ENCODE measurements at regions not wholly inside any gene's neighbourhood (a gene's known extent, or its start where the extent isn't known, plus 50 kb on each side); places are given as distances from the start of the nearest gene placed in this dataset.
"Not testable (repeated sequence)": the region's sequence is repeated elsewhere in the genome, so short reads cannot be mapped to it uniquely, and the experiment has no call there.

DNA sequence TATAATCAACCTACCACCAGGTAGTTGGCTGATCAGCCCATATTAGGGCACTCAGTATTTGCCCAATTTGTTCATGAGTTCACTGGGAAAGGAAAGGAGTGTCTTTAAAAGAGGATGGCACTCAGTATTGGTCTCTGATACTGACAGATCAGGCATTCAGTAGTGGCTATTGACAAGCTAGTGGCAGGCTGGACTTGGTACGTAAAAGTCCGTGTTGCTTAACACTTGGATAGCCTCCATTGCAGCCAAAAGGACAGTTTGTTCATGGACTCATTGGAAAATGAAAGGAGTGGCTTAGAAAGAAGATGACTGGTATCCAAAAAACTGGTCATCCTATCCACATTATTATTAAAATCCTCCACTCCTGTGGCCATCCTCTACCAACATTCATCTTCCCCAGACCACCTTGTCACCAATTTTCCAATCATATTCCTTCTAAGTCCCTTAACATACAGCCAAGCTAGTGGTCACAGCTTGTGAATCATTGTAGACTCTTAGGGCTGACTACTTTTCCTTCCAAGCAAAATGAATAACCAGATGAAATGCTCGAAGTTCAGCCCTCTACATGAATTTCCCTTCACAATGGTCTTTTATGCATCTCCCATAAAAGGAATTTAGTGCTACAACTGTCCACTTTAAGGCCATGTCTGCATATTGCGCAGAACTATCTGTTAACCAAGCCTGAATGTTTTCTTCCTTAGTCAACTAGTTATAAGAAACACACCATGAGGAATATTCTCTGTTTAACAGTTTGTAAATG is 78.6 kb upstream of the MAGI2 start:
- DNase-seq: no peak

DNA sequence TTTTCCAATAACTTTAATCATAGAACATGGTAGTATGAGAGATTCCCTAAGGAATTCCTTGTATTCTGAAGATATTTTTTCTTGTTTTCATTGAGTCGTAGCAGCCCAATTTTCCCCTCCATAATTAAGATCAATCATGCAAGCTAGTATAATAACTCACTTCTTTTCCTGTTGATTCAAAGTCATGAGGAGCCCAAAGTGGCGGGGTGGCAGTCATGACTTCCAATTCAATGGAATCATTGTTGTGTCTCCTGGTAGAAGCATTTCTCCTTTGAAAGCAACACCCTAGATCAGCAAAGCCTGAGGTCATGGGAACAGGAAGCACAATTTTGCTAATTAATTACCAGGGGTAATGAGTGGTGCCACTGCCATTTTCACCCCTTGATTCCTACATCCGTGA is 77.6 kb upstream of the MAGI2 start:
- no peak for DNase-seq

DNA sequence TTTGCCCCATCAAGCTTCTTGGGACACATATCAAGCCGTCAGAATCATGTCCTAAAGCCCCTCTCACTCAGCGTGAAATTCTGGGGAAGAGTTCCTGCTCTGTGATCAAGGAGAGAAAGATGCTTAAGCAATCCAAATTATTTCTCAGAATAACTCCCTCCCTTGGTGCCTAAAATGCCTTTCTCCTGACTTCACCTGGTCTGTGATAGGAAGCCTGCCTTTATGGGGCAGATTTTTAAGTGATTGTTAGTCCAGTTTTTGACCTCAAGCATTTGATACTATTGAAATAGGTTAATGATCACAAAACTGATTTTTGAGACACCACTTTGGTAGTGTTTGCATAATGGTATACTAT is 76.4 kb upstream of the MAGI2 start:
- DNase-seq: no peak

DNA sequence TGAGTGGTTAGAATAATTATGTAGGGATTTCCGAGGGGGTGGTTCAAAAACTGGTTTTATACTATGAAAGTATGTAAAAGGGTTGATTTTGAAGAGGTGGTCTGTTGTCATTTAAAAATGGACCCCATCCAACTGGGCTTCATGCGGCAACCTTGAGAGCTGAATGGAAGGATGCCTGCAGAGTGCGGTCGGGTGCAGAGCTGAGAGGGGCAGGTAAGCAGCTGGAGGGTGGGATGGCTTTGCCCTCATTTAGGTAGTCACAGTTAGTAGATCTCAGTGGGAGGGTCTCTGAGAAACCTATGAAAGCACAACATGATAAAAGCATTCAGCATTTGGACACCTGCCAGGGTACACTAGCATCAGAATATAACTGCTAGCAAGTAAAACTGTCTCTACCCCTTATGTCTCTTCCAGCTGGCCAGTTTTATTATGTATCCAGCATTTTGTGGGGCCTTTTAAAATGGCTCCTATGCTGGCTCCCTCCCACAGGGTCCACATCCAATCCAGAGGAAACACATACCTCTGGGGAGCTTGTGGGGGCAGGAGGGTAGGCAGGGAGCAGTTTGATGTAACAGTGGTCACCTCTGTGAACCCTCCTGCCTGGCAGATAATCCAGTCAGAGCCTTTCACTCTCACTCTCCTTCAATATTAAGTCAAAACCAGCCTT is 75.9 kb upstream of the MAGI2 start:
- DNase-seq: peak; percentile 34

DNA sequence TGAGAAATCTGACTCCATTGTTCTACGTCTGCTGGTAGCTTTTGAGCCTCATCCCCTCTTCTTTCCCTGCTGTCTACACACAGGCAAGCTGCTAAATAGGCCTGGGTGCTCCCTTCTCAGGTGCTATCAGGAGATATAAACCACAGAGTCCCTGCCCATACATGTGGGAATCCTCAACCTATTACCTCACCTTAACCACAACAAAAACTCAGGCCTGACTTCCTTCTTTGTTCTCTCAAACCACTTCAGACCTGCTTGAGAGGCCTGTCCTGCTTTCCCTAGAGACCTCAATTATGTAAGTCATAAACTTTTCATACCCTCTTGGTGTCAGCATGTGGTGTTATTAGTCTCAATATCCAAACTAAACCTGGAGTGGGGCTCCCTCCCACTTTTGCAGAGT is 75.0 kb upstream of the MAGI2 start:
- DNase-seq: no peak

DNA sequence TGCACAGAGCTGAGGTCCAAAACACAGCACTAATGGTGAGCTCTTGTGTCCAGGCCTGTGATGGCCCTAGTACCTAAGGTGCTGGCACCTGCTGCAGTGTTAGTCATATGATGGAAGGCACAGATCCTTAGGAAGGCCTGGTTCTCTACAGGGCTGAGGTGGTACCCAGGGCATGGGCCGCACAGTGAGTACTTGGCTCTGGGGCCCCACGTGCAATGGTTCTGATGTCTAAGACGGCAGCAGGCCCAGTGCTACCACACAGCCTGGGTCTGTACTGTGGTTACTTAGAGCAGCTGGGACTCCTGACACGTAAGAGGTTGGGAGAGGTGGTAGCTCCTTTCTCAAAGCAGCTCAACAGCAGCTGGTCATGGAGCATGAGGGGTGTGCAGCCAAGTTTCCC is 70.6 kb upstream of the MAGI2 start:
- DNase-seq: no peak

DNA sequence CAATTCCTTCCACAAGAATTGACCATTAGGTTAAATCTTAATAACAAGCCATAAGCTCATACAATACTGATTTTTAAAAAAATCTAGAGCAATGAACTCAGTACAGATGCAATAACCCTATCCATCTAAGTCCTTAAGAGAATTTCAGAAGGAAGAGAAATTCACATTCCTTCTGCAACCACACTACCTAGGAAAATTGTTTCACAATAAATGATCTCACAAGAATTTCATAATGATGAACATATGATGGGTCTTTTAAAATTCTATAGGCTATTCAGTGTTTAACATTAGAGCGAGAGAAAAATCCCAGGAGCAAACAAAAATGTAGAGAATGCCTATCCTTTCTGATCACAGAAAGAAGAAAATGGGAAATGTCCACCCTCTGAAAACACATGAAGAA is 70.0 kb upstream of the MAGI2 start:
- DNase-seq: no peak

DNA sequence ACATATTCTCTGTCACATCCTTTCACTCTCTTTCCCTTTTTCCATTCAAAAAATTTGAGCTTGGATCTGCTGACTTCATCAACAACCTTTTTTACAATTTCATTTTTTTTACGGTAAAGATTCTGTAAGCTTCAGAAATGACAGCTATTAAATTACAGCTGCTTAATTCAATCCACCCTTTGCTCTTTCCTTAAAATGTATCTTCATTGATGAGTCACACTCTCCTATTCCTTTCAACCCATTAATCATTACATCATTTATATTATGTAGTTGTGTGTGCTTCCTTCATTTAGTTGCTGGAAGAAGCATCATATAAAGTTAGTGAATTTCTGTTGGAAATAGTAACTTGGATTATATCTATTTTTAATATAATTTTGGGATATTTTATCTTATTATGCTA is 67.1 kb upstream of the MAGI2 start:
- DNase-seq: no peak

DNA sequence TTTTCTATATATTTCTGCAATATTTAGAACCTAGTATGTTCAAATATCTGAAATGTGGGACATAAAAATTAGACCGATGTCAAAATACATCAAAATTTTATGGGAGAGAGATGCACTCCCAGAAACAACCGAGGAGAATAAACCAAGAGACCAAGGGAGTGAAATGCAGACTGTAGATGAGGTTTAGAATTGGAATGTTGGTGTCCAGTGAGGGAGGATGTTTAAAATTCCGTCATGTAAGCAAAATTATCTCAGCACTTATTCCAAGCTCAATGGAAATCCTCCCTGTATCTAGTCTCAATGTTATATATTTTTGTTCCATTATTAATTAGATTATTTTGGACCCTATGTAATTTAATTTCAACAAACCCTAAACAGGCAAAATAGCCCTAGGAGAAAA is 61.9 kb upstream of the MAGI2 start:
- no peak for DNase-seq

DNA sequence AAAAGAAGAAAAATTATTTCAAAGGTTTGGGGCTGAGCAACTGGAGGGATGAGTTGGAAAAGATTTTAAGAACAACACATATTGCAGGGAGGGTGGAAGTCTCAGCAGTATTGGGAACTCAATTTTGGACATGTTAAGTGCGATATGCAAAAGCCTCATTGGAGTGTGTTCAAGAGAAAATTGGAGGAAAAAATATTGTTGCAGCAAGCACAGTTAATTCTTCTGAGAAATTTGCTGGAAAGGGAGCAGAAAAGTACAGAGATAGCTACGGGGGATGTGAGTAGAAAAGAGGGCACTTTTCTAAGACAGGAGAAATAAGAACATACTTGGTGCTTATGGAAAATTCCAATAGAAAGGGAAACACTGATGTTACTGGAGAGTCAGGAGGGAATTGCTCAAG is 59.8 kb upstream of the MAGI2 start:
- DNase-seq: no peak

DNA sequence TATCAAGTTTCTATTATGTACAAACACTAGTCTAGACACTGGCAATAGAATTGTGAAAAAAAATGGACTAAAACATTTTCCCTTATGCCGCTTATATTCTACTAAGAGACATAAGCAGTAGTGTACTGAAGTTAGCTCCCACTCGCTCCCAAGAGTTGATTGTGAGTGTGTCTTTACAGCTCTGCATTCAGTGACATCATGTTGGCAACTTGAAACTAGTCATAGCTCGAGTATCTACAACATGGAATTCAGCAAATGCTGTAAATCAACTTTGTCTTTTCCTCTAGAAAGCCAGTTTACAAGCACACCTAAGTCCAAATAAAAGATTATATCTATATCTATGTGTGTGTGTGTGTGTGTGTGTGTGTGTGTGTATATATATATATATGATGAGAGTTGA is 58.8 kb upstream of the MAGI2 start:
- no peak for DNase-seq

DNA sequence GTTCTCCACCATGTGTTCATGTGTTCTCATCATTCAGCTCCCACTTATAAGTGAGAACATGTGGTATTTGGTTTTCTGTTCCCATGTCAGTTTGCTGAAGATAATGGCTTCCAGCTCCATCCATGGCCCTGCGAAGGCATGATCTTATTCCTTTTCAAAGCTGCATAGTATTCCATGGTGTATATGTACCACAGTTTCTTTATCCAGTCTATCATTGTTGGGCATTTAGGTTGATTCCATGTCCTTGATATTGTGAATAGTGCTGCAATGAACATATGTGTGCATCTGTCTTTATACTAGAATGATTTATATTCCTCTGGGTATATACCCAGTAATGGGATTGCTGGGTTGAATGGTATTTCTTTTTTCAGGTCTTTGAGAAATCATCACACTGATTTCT is 57.6 kb upstream of the MAGI2 start:
- DNase-seq: not testable (repeated sequence)

DNA sequence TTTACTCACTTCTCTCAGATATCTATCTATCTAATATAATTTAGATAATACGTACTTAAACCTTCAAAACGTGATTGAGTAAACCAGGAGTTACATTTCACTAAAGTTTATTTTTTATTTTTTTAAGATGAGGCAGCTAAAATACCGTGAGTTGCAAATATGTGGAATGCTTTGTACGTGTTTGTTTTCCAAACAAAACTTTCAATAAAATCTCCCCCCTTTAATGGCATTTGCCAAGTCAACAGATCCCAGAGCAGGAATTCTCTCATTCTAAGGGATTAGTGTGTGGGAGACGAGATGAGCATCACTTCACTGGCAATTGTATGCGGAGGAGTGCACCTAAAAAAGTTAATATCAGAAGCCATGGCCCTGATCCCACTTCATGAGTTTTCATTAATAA is 53.7 kb upstream of the MAGI2 start:
- no peak for DNase-seq

DNA sequence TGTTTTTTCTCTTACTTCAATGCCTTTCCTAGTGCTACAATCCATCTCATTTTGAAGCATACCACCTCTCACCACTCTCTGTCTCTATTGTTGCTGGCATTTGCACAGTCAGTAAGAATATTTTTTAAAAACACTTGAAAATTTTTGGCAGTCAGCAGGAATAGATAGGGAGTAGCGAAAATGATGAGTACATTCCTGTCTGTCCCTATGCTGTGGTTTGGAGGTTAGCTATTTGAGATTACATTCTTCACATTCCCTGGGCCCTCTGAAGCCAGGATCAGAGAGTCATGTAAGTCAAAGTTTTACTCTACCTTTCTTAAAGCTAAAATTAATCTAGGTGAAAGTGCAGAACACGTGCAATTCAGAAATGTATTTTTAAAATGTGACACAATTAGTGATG is 53.0 kb upstream of the MAGI2 start:
- no peak for DNase-seq

DNA sequence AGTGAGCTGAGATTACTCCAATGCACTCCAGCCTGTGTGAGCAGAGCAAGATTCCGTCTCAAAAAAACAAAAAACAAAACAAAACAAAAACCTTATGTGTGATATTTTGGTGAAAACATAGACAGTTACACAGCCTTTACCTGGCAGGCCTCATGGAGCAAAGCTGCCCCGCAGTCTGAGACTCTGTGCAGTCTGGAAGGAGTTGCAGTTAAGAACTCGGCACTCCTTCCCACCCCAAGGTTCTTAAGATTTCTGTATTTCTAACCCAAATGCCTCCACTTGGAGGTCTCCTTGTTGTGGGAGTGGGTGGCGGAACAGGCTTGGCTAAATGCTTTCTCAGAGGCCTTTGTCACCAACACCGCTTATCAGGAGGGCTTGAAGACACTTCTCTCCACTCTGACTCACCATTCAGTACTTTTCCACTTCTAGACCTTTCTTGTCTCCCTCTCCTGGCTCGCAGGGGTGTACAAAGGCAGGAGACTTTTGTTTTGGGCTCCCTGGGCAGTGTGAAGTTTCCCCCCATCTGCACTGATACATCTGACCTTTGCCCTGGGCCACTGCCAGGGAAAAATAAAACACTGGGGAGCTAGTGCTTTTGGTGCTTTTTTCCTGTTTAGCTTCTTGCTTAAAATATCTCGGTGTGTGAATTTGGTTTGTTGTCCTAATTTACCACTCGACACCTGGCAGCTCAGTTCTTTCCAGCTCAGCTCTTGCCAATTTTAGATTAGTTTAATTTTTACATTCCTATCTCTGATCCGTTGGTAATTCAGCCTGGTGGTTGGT is 51.3 kb upstream of the MAGI2 start:
- no peak for DNase-seq

All from COR-L47 (cell line).